GM18508 (cell line): ENCODE measurements at regions not wholly inside any gene's neighbourhood (a gene's known extent, or its start where the extent isn't known, plus 50 kb on each side); places are given as distances from the start of the nearest gene placed in this dataset.
"Not testable (repeated sequence)": the region's sequence is repeated elsewhere in the genome, so short reads cannot be mapped to it uniquely, and the experiment has no call there.

Experiments used
- ATAC-seq: cut with Tn5 transposase; IDR thresholded peaks from one replicate; pipeline ENCODE4 v1.9.1; 2021; ENCODE audit warnings: moderate number of reproducible peaks; ENCODE audit not compliant: insufficient read depth, unreplicated experiment

DNA sequence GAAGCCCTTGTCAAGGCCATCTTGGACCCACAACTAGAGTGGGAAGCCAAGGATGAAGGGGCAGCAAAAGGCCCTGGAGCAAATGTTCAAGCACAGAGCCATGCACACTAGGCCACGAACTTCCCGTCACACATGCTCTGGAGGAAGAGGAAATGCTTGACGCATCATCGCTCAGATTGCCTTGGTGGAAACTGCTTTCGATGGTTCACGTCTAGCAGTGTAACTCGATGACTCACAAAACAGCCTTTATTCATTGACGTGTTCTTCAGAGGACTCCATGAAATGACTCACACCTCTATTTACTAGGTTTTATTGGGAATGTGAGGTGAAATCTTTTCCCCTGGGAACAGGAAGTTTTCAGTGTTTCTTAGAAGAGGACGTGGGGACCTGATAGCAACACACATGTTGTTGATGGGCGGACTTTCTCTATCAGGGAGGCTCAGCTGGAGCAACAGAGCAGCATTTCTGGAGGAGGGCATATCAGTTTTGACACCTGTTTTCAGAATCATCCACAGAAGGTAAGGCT, 79.8 kb upstream of the FLT1 start:
- no peak for ATAC-seq

DNA sequence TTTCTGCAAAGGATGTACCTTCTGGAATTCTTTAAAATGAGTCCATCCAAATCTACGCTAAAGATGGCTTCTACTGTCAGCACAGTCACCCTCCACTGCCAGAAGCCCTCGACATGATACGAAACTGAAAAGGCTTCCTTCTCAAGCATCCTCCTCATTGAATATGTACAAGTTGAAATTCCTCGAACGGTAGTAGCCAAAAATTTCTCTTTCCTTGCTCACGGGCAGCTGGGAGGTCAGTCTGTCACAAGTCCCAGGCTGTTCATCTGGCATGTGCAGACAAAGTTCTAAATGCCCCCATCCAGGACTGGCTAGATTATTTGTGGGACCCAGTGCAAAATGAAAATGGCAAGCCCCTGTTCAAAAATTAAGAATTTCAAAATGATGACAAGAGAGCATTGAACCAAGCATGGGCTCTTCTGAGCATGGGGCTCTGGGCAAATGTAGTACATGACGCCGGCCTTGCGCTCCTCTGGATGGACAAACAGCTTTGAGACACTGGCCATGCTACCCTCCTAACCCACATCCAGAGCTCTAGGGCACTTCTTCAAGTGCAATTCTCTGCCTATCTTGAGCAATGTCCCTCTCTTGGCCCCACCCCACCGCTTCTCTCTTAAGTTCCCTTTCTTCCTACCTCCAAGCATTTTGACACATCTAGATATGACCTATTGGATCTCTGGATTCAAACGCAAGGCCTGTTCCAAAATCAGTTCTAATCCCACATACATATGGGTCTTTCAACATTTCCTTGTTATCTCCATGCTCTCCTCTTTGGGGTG, 78.9 kb upstream of the FLT1 start:
- ATAC-seq = no peak

DNA sequence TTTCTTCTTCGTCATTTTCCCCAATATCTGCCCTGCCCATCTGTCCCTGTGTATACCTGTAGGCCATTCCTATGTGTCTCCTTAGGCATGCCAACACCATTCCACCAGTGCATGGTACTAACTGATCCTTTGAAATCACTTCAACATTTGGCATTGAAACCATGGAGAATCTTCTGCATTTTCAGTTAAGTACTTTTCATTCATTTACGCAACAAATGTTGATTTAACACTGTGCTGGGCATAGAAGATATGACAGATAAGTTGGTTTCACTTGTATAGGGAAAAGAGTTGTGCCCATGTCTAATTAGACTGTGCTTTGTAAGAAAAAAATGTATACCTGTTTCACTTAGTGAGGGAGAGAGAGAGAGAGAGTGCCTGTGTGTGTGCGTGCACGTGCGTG, 77.9 kb upstream of the FLT1 start:
- no peak for ATAC-seq

DNA sequence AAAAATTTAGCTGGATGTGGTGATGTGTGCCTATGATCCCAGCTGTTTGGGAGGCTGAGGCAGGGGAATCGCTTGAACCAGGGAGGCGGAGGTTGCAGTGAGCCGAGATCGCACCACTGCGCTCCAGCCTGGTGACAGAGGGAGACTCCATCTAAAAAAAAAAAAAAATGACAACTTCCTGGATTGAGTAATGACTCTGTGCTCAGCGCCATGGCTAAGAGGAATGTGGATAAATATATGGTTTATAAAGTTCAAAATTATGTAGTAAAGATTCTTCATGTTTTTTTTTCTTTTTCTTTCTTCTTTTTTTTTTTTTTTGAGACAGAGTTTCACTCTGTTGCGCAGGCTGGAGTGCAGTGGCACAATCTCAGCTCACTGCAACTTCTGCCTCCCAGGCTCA, 75.4 kb upstream of the FLT1 start:
- ATAC-seq = not testable (repeated sequence)

DNA sequence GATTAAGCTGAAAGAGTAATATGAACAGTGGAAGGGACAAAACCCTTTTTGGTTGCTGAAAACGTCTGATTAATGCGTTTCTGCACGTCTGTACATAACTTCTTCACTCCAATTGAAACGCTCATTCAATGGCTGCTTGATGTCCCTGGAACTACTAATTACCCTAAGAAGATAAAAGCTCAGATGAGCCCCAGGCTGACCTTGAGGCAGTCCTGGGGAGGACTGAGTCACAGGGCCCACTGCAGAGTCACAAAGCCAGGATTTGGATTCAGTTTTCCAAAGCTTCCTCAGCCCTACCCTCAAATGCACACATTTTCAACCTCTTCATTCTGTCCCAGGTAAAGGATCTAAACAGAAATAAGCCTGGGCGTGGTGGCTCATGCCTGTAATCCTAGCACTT, 75.0 kb upstream of the FLT1 start:
- ATAC-seq = no peak

DNA sequence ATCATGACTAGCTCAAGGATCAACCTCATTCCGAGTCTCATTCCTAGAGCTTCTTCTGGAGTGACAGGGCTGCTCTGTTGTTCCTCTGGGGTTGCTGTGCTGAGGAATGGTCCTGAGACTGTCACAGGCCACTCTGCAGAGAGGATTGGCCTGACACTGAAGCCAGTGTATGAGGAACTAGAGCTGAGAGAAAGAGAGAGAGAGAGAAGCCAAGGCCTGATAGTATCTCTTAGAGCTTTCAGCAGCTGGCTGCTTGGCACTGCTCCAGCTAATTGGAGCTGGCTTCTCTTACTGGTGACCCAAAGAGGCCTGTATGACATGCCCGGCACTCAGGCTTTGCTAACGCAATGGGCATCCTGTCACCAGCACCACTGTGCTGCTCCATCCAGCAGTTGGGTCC, 73.4 kb upstream of the FLT1 start:
- no peak for ATAC-seq

DNA sequence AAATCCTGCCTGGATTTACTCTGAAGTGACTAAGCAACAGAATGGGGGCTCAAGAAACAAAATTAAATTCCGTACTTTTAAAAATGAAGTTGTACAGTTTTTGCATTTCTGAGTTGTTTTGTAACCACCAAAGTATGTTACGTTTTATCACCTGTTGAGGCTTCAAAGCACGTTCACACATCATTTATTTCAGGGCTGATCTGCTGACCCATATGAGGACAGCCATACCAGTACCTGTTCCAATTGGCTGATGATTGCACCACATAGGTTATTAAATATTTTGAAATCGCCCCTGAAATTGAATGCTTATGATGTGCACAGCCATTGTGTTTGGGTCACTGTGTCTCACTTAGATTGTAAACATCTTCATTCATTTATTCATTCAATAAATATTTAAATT, 72.0 kb upstream of the FLT1 start:
- no peak for ATAC-seq

DNA sequence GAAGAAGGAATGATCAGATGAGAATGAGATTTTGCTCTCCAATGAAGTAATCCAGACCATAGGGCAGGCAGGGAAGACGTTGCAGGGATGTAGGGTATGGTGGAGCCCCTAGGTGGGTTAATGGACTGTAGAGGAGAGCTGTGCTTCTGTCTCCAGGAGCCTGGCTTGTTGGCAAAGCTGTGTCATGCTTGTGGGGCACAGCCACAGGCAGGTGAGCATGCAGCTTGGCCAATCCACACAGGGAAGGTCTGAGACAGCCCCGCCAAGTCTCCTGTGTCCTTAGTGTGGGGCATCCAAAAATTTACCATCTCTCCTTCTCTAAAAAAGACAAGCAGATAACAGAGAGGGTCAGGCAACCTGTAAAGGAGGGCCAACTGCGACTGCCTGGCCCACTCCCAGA, 71.4 kb upstream of the FLT1 start:
- ATAC-seq = no peak

DNA sequence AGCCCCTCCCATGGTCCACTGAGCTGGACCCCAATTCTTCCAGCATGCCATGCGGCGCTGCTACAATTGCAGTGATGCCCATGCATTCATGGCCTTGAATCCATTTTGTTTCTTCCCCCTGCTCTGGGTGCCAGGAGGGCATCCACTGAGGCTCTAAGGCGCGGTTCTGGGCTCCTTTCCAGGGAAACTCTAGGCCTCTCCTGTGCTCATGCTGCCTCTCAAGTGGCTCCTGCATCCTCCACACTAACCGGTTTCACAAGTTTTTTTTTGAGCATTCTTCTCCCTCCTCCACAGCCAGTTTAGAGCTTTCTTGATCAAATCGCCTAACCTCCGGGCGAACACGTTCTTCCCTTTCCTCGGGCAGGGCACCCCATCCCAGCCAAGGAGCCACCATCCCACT, 69.1 kb upstream of the FLT1 start:
- no peak for ATAC-seq

DNA sequence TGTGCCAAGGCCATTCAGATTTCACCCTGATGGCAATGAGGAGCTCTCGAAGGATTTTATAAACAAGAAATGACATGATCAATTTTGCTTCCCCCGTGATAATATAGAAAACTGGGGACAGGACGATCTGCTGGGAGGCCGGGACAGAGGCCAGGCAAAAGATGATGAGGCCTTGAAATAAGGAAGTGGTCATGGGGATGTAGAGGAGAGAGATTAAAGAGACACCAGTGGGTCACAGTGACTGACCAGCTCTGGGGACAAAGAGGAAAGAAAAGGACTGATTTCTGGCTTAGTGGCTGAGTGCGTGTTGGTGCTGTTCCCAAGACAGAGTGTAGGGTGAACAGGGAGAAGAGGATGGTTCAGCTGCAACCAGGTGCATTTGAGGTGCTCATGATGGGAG, 68.7 kb upstream of the FLT1 start:
- ATAC-seq = no peak

DNA sequence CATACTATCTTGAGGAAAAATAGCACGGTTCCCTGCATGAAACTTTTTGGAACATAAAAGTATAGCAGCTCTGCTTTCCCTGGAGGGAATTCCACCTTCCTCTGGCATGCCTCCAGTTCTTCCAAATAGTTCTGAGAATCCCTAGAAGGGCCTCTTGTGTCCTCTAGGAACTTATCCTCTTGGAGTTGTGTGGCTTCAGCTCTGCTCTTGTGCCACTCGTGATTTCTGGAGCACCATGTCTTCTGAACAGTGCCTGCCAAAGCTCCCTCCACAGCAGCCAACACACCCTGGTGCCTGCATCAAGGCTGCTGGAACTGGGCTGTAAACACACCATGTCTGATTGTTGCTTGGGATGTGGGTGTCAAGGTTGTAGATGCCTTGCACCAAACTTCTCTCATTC, 65.7 kb upstream of the FLT1 start:
- no peak for ATAC-seq

DNA sequence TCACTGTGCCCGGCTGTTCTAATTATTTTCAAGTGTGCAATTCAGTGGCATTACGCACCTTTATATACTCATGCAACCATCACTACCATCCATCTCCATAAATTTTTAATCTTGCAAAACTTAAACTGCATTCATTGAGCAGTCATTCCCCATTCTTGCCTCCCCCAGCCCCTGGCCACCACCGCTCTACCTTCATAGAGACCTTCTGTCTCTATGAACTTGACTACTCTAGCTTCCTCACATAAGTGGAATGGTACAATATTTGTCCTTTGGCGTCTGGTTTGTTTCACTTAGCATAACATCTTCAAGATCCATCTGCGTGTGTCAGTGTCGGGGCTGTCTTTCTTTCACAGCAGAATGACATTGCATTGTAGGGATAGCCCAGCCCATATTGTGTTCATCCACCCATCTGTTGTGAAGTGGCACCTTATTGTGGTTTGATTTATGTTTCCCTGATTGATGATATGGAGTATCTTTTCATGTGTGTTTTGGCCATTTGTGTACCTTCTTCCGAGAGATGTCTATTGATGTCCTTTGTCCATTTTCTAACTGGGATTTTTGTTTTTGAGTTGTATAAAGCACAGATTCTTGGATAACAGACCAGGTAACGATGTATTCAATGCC, 64.8 kb upstream of the FLT1 start:
- no peak for ATAC-seq

DNA sequence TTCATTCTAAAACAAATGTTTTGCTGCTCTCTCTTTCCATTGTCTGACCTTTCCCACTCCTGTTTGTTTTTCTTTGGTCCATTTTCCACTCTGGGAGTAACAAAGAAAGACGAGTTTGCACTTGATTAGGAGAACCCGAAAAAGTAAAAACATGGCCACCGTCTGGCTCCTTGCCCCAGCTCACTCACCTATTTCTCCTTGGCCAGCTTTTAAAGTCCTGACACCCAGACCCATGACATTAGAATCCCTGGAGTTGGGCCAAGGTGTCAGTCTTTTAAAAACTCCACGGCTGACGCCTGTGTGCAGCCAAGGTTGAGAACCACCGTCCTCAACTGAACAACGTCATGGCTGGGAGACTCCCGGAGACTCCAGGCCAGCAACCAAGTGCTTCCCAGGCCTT, 63.6 kb upstream of the FLT1 start:
- no peak for ATAC-seq

DNA sequence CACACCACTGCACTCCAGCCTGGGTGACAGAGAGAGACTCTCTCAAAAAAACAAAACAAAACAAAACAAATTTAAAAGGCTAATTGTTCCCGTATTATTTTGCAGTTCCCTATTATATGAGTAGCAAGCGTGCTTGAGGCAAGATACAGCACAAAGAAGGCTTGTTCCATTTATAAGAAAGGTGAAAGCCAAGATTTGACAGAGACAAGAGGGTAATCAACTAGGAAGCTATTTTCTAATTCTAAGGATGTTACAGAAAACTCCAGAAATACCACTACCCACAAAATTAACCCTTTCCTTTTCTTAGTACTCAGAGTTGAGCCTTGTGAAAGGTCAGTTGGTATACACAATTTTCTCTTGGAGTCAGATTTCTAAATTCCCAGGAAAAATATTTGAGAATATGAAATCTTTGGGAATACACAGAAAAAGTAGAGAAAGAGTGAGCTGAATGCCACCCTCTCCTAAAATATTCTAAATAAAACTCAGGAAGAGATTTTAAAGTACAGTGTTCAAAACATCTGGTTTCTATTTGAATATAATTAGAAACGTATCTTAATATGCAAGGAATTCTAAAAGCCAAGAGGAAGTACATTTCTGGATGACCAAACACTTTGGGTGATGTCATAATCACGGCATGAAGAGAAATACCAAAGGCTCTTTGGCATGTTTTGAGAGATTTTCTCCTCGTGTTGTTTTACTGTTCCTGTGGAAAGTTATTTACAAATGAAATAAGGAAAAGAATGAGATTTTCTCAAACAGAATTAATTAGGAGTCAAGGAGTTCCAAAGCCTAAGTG, 63.0 kb upstream of the FLT1 start:
- no peak for ATAC-seq

DNA sequence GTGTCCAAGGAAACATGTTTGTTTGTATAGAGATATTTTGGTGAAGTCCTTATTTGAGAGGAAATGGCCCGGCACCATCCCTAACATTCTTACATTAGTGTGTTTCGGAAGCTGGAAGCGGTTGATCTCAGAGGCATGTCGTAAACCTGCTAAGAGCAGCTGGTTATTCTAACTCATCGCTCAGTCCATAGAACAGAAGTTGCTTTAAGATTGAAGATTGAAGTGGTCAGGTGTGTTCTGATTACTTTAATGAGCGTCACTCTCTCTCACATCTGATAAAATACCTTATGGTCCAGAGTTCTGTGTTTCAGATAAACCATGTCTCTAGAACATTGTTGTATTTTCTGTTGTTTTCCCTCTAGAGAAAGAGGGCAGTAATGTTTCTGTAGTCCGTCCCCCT, 60.2 kb upstream of the FLT1 start:
- ATAC-seq = no peak

DNA sequence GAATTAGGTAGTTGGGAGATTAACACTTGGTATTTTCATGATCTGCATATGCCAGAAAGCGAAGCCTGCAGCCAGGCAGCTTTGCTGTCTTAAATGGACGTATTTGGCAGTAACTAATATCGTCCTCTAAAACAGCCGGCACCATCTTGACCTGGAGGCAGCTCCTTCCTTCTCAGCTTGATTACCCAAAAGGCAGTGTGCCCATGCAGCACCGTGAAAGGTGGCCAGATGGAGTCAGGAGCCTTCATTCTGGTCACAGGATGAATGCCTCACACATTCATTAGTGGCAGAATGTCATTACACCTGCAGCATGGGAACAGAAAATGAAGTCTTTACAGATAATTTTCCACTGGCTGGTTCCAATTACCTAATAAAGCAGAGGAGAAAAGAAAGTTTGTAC, 59.0 kb upstream of the FLT1 start:
- no peak for ATAC-seq

DNA sequence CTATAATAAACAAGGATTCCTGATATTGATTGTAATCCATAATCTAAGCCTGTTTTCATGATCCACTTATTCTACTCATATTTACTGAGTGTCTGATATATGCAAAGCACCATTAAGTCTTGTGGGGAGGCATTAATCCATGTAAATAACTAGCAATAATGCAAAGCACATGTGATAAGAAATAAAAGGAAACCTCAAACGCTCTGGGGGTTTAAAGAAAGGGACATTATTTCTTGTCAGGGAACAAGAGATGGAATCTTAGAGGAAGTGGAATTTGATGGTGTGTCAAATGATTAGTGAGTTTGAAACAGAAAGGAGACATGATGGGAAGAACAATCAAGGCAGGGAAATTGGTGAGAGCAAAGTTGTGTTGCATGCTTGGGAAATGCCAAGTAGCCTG, 57.4 kb upstream of the FLT1 start:
- no peak for ATAC-seq

DNA sequence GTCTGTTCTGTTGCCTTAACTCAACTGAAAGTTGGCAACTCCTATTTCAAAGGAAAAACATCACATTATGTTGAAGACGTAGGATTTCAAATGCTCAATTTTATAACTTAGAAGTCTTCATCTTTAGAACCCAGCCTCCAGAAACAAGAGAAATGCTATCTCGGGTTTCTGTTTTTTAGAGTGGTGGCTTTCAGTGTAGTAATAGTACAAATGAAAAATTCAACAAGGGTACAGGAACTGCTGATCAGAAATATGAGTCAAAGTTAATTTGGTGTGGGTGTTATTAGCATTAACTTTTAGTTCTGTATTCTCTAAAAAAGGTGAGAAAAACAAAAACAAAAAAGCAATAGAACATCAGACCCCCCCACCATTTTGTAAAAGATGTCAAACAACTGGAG, 56.6 kb upstream of the FLT1 start:
- no peak for ATAC-seq

DNA sequence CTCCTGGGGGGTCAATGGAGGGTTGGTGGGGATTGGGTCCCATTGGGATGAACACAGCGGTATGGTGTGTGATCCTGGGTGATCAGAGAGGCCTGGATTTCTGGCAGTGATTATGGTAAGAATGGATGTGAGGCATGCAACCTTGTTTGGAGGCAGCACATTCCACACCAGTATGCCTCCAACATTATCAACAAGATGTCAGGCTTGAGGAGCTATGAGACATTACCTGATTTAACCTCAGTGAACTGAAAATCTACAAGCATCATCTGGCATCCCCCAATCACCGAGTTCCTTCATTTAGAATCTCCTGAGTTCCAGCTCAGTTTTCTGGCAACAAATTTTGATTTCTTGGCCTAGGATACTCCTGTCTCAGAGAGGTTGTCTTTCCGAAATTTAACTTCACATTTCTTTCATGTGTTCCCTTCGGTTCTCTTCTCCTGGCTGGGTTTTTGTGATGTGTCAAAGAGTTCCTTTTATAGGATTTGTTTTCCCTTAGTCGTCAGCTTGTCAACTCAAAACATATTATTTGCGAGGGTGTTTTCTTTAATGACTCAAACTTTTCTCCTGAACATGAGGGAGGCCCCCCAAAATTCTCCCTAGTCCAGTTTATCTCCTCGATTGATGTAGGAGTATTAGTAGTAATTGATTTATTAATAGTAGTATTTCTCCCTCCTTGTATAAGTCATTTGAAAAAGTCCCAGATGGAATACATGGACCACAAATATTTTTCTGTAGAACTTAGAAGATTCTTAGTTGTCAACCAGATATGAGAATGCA, 56.0 kb upstream of the FLT1 start:
- no peak for ATAC-seq

DNA sequence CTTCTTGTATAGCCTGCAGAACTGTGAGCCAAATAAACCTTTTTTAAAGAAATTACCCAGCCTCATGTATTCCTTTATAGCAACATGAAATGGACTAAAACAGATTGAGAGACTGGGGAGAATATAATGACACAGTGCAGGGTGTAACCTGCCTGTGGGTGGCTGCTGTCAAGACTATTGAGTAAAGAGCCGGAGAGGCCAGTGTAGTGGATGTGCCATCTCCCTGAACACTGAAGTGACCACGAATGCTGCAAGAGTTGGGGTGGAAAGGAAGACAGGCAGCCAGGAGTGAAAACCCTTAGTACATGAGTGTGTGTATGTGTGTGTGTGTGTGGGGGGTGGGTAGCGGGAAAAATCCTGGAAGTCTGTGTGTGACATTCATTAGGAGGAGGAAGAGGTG, 55.2 kb upstream of the FLT1 start:
- ATAC-seq = no peak

DNA sequence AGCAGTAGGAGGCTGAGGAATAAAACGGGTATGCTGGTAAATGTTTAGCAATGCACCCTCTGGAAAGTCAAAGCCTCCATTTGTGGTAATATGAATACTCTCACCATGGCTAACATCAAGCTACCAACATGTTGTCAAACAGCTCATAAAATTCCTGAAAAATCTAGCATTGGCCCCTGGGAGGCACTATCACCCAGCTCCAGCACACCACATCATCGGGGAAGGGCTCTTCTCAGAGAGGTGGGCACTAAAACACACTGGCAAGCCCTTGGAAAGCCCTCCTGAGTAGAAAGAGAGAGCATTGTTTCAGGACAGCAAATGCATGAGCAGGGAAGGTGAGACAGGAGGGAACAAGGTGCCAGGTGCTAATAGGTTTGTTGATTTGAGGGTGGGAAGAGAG, 53.9 kb upstream of the FLT1 start:
- ATAC-seq = no peak
